Activated naive CD4-positive, alpha-beta T cell treated with anti-CD3 and anti-CD28 coated beads, Interleukin-2, amount 50 U/mL, for 24 hours (primary cell): ENCODE measurements at regions not wholly inside any gene's neighbourhood (a gene's known extent, or its start where the extent isn't known, plus 50 kb on each side); places are given as distances from the start of the nearest gene placed in this dataset.

Source experiments
- H3K27ac Mint-ChIP-seq: one replicate; pipeline ENCODE4 v1.8.0; 2021; ENCODE audit warnings: mild to moderate bottlenecking, mixed read lengths
- H3K27me3 Mint-ChIP-seq: one replicate; pipeline ENCODE4 v1.8.0; 2021; ENCODE audit warnings: mixed read lengths
- H3K36me3 Mint-ChIP-seq: one replicate; pipeline ENCODE4 v1.8.0; 2021; ENCODE audit warnings: mixed read lengths
- H3K4me1 Mint-ChIP-seq: one replicate; pipeline ENCODE4 v1.8.0; 2021; ENCODE audit warnings: mixed read lengths
- H3K4me3 Mint-ChIP-seq: one replicate; pipeline ENCODE4 v1.8.0; 2021; ENCODE audit warnings: mild to moderate bottlenecking, mixed read lengths
- H3K9me3 Mint-ChIP-seq: one replicate; pipeline ENCODE4 v1.8.0; 2021; ENCODE audit warnings: mixed read lengths

DNA sequence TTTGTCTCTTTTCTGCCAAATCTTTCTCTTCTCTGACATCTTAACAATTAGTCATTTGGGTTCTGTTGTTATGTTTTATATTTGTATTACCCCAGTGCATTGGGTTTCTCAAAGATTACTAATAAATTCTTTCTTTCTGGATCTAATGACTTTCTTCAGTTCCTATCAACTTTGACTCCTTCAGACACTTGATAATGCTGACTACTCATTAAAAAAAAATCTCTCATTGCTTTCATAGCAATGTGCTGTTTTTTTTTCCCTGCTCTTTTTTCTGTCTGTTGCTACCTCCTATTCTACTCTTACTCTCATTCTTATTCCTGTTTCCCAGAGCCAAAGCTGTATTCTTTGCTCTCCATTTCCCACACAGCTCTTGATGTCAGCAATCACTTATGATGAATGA lies 81.3 kb upstream of the MAP3K7 start:
- Mint-ChIP-seq H3K36me3 (no peaks in the 10 kb centered on the region), H3K4me3 (no peak overlapping the region), H3K27ac (no peak overlapping the region), H3K4me1 (no peaks in the 10 kb centered on the region), H3K9me3 (no peaks in the 10 kb centered on the region), H3K27me3 (peaks cover 4% of the 10 kb centered on the region)

DNA sequence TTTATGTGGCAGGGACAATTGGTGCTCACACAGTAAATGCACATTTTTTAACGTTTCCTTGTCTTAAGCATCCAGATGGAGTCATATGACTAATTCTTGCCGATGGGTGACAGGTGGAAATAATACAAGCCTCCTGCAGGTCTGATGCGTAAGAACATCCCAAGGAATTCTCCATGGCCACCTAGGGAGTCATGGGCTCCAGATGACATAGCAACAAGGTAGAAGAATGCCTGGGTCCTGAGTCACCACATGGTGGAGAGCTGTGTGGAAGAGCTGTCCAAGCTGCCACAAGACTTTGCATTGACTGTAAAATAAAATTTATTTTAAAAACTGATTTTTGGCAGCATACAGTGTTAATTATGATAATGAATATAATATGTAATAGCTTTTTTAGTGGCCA lies 77.0 kb upstream of the MAP3K7 start:
- no peak overlapping the region for H3K4me3 Mint-ChIP-seq
- H3K27ac Mint-ChIP-seq = no peak overlapping the region
- peaks cover 9% of the 10 kb centered on the region for H3K27me3 Mint-ChIP-seq
- H3K36me3 Mint-ChIP-seq = no peaks in the 10 kb centered on the region
- no peaks in the 10 kb centered on the region for H3K9me3 Mint-ChIP-seq
- no peaks in the 10 kb centered on the region for H3K4me1 Mint-ChIP-seq

DNA sequence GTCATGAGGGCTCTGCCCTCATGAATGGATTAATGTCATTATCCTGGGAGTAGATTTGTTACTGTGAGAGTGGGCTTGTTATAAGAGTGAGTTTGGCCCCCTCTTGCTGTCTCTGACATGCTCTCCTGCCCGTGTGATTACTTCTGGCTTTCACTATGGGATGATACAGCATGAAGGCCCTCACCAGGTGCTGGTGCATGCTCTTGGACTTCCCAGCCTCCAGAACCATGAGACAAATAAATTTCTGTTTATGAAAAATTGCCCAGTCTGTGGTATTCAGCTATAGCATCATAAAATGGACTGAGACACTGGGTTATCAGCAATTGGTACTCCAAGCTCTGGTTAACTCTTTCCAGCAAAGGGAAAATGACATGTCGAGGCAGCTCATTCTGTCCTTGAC lies 76.2 kb upstream of the MAP3K7 start:
- Mint-ChIP-seq H3K27ac (no peak overlapping the region), H3K9me3 (no peaks in the 10 kb centered on the region), H3K4me3 (no peak overlapping the region), H3K36me3 (no peaks in the 10 kb centered on the region), H3K27me3 (peaks cover 14% of the 10 kb centered on the region), H3K4me1 (no peaks in the 10 kb centered on the region)

- Mint-ChIP-seq H3K9me3 (no peaks in the 10 kb centered on the region), H3K27me3 (peaks cover 16% of the 10 kb centered on the region), H3K36me3 (no peaks in the 10 kb centered on the region), H3K4me1 (no peaks in the 10 kb centered on the region), H3K27ac (no peak overlapping the region), H3K4me3 (no peak overlapping the region)
Measured at GRCh38 chr6:90660931-90661330, 74.1 kb upstream of the MAP3K7 start.

DNA sequence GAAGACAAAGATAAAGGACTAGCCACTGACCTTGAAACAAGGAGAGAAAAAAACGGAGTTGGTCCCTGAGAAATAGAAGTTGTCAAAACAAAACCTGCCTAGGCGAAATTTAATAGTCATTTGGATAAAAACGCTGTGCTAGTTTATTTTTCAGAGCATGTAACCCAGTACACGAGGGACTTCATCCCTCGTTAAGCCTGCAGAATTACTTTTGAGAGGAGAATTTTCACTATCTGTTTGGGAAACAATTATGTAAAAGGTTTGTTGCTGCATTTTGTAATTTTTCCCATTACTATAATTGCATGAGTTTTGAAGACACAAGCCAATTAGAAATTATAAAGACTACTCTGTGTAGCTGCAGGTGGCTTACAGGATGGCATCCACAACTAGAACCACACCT lies 71.6 kb upstream of the MAP3K7 start:
- no peaks in the 10 kb centered on the region for H3K4me1 Mint-ChIP-seq
- H3K9me3 Mint-ChIP-seq = no peaks in the 10 kb centered on the region
- H3K27ac Mint-ChIP-seq = no peak overlapping the region
- H3K36me3 Mint-ChIP-seq = no peaks in the 10 kb centered on the region
- H3K4me3 Mint-ChIP-seq = no peak overlapping the region
- H3K27me3 Mint-ChIP-seq = peaks cover 19% of the 10 kb centered on the region

DNA sequence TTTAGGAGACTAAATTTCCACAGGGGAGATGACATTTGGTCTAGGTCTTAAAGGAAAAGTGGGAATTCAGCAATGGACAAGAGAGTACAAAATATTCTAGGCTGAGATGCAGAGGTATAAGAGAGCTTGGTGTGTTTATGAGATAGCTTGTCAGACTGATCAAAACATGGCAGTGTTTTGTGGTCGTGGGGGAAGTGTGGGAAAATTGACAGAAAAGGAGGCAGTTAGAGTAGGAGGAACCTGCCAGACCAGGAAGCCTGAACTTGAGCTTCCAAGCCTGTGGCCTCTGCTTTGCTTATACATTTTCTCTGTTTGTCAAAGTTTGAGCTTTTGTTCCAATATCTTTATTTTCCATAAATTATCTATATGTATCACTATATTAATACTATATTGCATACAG lies 69.5 kb upstream of the MAP3K7 start:
- Mint-ChIP-seq H3K27ac (no peak overlapping the region), H3K27me3 (peaks cover 21% of the 10 kb centered on the region), H3K4me1 (no peaks in the 10 kb centered on the region), H3K9me3 (no peaks in the 10 kb centered on the region), H3K36me3 (no peaks in the 10 kb centered on the region), H3K4me3 (no peak overlapping the region)

- H3K27ac Mint-ChIP-seq = no peak overlapping the region
- H3K4me3 Mint-ChIP-seq = no peak overlapping the region
- H3K36me3 Mint-ChIP-seq = no peaks in the 10 kb centered on the region
- H3K27me3 Mint-ChIP-seq = peaks cover 21% of the 10 kb centered on the region
- no peaks in the 10 kb centered on the region for H3K9me3 Mint-ChIP-seq
- H3K4me1 Mint-ChIP-seq = no peaks in the 10 kb centered on the region
Measured at GRCh38 chr6:90654806-90655205, 67.9 kb upstream of the MAP3K7 start.

DNA sequence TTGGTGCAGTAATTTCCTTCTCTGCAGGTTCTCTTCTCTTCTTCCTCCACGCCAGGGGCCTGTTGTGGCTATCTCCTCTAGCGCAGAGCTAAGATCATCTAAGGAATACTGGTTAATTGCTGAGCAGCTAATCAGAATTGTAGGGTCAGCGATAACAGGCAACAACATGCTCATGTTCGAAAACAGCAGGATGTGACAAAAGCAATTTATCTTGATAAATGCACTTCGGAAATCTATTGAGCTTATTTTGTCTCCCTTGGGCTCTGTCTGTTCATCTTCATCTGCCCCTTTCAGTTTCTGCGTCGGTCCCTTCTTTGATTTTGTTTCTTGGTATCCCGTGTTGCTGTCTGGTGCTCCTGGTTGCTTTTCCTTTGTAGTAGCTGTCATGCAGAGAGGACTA lies 67.3 kb upstream of the MAP3K7 start:
- Mint-ChIP-seq H3K9me3 (no peaks in the 10 kb centered on the region), H3K4me1 (no peaks in the 10 kb centered on the region), H3K4me3 (no peak overlapping the region), H3K27me3 (peaks cover 18% of the 10 kb centered on the region), H3K36me3 (no peaks in the 10 kb centered on the region), H3K27ac (no peak overlapping the region)

GRCh38 chr6:90653750-90654149 lies 66.9 kb upstream of the MAP3K7 start:
- H3K27ac Mint-ChIP-seq = no peak overlapping the region
- H3K36me3 Mint-ChIP-seq = no peaks in the 10 kb centered on the region
- no peak overlapping the region for H3K4me3 Mint-ChIP-seq
- no peaks in the 10 kb centered on the region for H3K4me1 Mint-ChIP-seq
- no peaks in the 10 kb centered on the region for H3K9me3 Mint-ChIP-seq
- H3K27me3 Mint-ChIP-seq = peaks cover 15% of the 10 kb centered on the region

DNA sequence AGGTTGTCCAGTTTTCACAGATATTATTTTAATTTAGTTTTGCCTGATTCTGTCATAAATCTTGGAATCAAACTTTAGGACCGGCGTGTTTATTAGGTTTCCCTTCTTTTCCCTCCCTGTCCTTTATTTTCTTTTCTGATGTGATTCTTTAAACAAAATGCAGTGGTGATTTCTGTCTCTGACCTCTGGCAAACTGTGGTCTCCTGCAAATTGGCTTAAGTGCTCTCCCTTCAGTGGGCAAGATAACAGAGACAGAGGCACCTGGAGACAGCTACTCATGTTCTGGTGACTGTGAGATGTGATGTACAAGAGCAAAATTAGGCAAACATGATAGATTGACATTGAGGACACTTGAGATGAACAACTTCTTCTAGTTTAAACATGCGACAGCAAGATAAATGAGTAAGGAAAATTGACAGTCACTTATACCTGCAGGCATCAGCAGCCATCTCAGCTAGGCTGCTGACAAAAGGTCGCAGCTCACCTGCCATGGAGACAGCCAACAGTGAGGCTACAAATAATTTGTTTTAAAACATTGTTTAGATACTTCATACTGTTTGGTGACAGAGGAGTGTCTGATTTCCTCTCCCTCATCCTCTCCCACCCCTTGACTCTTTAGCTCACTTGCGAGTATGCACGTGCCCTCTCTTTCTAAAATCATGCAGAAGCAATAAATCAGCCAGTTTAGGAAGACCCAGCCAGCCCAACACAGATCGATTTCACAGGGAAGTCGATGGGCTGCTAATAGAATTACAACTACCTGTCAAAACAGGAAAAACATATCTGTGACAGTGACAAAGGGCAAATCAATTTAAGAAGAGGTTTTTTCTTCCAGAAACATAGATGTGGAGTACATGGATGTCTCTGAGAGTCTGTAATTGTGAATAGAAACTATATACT lies 63.4 kb upstream of the MAP3K7 start:
- peaks cover 10% of the 10 kb centered on the region for H3K27me3 Mint-ChIP-seq
- H3K36me3 Mint-ChIP-seq = no peaks in the 10 kb centered on the region
- no peak overlapping the region for H3K27ac Mint-ChIP-seq
- no peaks in the 10 kb centered on the region for H3K4me1 Mint-ChIP-seq
- no peaks in the 10 kb centered on the region for H3K9me3 Mint-ChIP-seq
- no peak overlapping the region for H3K4me3 Mint-ChIP-seq

DNA sequence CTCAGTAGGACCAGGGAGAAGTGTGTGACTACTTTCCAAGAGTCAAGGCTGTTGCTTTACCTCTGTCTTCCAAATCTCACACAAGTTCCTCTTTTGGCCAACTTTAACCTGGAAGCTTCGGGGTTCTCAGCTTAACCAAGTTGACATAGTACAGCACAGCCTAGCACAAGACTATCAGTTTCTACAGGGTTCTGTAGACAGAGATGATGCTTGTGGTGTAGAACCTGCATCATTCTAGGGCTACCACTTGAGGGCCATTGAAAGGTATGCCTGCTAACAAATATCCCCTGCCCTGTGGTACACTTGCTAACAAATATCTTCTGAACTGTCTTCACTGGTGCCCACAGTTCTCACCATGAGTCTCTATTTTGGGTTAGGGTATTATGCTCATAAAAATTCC lies 62.0 kb upstream of the MAP3K7 start:
- Mint-ChIP-seq H3K27ac (no peak overlapping the region), H3K9me3 (no peaks in the 10 kb centered on the region), H3K27me3 (peaks cover 7% of the 10 kb centered on the region), H3K4me1 (no peaks in the 10 kb centered on the region), H3K36me3 (no peaks in the 10 kb centered on the region), H3K4me3 (no peak overlapping the region)

- no peaks in the 10 kb centered on the region for H3K36me3 Mint-ChIP-seq
Measured at GRCh38 chr6:90646940-90647339, 60.1 kb upstream of the MAP3K7 start.

DNA sequence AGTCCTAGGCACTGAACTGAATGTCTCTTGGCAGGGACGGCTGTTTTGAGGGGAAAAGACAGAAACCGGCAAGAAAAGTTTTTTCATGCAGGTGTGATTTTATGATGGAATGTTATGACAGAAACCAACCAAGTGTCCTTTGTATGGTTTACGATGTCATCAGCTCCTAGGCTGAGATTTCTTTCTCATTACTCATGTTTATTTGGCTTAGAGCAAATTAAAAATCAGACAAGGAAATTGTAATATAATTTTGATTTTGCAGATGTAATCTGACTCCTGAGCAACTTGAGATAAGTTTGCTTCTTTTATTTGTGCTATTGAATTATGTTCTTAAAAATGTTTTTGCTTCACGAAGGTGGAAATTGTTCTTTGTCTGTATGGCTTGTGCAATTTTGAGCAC lies 58.8 kb upstream of the MAP3K7 start:
- H3K27me3 Mint-ChIP-seq = peaks cover 15% of the 10 kb centered on the region
- no peak overlapping the region for H3K27ac Mint-ChIP-seq
- no peaks in the 10 kb centered on the region for H3K9me3 Mint-ChIP-seq
- H3K4me1 Mint-ChIP-seq = no peaks in the 10 kb centered on the region
- no peak overlapping the region for H3K4me3 Mint-ChIP-seq
- no peaks in the 10 kb centered on the region for H3K36me3 Mint-ChIP-seq

More at GRCh38 chr6:90646940-90647339, 60.1 kb upstream of the MAP3K7 start:
- peaks cover 11% of the 10 kb centered on the region for H3K27me3 Mint-ChIP-seq
- no peak overlapping the region for H3K4me3 Mint-ChIP-seq
- no peaks in the 10 kb centered on the region for H3K4me1 Mint-ChIP-seq
- H3K27ac Mint-ChIP-seq = no peak overlapping the region
- no peaks in the 10 kb centered on the region for H3K9me3 Mint-ChIP-seq

GRCh38 chr6:90644492-90644891 lies 57.6 kb upstream of the MAP3K7 start:
- Mint-ChIP-seq H3K27ac (no peak overlapping the region), H3K9me3 (peaks cover 3% of the 10 kb centered on the region), H3K4me1 (no peaks in the 10 kb centered on the region), H3K4me3 (no peak overlapping the region), H3K27me3 (peaks cover 18% of the 10 kb centered on the region), H3K36me3 (no peaks in the 10 kb centered on the region)

- Mint-ChIP-seq H3K9me3 (peaks cover 7% of the 10 kb centered on the region), H3K27me3 (peaks cover 23% of the 10 kb centered on the region), H3K4me3 (no peak overlapping the region), H3K27ac (no peak overlapping the region), H3K36me3 (peaks cover under 1% of the 10 kb centered on the region), H3K4me1 (no peaks in the 10 kb centered on the region)
Measured at GRCh38 chr6:90643381-90643780, 56.5 kb upstream of the MAP3K7 start.

GRCh38 chr6:90637320-90637719 lies 50.4 kb upstream of the MAP3K7 start:
- Mint-ChIP-seq H3K27ac (no peak overlapping the region), H3K9me3 (peaks cover 17% of the 10 kb centered on the region), H3K36me3 (peaks cover 10% of the 10 kb centered on the region), H3K27me3 (peaks cover 25% of the 10 kb centered on the region), H3K4me1 (no peaks in the 10 kb centered on the region), H3K4me3 (no peak overlapping the region)
